NOMO-1 (cell line): ENCODE measurements at regions not wholly inside any gene's neighbourhood (a gene's known extent, or its start where the extent isn't known, plus 50 kb on each side); places are given as distances from the start of the nearest gene placed in this dataset.
"Not testable (repeated sequence)": the region's sequence is repeated elsewhere in the genome, so short reads cannot be mapped to it uniquely, and the experiment has no call there.

Experiments
- DNase-seq, 2 experiments: peaks; one replicate each; lab custom pipeline; 2025; ENCODE audit not compliant: unreplicated experiment in 2 of 2; lab: John Stamatoyannopoulos, UW

DNA sequence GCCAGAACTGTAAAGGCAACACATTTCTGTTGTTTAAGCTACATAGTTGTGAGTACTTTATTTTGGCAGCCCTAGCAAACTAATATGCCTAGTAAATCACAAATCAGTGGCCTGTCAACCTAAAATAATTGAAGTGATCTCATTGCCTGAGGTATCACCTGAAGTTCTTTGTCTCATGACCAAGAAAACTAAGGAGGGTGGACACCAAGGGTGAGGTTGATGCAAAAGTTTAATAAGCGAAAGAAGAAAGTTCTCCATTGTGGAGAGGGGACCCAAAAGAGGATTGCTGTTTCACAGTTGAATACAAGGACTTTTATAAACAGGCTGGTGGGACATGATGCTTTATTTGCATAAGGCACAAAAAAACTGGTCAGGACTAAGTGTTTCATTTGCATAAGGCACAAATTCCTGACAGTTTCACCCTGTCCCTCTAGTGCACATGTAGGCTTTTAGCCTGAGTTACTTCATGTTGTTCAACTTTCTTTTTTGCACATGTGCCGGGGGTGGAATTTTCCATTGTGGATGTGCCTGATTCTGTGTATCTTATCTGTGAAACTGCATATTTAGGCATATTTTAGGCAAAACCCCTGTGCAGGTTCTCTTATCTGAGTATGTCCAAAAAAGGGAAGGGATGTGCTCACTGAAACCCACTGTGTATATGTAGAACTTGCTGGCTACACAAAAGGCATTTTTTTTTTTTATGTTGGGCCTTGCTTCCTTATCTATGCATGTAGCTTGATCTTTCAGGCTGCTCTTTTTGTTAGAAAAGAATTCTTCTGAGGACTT is 108.6 kb upstream of the RAI14 start:
- DNase-seq: no peak

DNA sequence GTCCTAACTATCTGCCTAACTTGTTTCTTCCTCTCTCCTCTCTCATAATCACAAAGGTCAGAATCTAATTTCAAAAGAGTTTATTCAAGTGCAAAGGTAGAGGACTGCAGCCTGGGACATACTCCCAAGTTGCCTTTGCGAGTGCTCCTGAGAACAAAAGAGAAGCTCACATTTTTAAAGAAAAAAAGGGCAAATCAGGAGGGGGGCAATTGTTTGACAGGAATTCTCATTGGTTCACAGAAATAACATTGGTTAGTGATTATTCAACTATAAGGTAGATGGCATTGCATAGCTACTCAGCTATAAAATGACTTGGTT is 108.1 kb upstream of the RAI14 start:
- DNase-seq: no peak

- no peak for DNase-seq
These were observed 105.9 kb upstream of the RAI14 start for GRCh38 chr5:34550247-34550646.

GRCh38 chr5:34550964-34551363 is 105.2 kb upstream of the RAI14 start:
- DNase-seq: no peak

DNA sequence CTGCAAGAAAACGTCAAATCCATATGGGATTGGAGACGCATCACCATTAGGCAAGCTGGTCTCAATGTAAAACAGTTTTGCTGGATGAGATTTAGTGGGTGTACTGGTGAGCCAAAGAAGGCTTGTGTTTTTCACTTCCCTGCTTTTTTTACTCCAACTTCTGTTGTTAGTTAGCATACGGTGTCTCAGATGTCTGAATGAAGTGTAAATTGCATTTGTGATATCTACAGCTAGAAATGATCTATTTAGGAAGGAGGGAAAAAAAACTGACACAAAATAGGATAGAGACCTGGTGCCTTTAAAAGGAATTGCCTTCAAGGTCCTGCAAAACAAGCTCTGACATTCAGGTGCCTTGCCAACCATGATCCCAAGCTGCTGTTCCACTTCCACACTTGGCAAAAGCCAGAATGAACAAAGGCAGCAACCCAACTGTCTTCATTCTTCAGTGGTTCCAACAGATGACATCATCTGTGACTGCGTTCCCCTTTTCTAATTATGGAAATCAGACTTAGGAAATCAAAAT is 104.2 kb upstream of the RAI14 start:
- peak in 1 of 2 experiments; percentile 31 for DNase-seq

GRCh38 chr5:34552686-34553085 is 103.4 kb upstream of the RAI14 start:
- DNase-seq: no peak

- no peak for DNase-seq
These were observed 102.5 kb upstream of the RAI14 start for GRCh38 chr5:34553581-34553980.

DNA sequence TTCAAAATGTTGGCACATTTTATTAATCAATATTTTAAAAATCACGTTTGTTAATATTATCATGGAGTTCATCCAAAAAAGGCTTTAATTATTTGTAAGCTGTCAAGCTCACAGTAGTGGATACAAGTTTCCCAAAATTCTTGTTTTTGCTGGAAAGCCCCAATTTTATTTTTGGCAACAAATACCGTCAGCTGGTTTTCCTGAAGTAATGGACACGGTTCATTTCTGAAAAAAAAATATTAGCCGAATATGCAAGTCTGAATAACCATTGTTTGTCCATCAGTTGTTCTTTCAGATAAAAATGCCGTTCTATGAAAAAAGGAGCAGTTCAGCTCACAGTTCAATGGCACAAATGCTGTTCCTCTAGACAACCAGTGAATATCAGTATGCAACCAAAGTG is 101.5 kb upstream of the RAI14 start:
- no peak for DNase-seq

DNA sequence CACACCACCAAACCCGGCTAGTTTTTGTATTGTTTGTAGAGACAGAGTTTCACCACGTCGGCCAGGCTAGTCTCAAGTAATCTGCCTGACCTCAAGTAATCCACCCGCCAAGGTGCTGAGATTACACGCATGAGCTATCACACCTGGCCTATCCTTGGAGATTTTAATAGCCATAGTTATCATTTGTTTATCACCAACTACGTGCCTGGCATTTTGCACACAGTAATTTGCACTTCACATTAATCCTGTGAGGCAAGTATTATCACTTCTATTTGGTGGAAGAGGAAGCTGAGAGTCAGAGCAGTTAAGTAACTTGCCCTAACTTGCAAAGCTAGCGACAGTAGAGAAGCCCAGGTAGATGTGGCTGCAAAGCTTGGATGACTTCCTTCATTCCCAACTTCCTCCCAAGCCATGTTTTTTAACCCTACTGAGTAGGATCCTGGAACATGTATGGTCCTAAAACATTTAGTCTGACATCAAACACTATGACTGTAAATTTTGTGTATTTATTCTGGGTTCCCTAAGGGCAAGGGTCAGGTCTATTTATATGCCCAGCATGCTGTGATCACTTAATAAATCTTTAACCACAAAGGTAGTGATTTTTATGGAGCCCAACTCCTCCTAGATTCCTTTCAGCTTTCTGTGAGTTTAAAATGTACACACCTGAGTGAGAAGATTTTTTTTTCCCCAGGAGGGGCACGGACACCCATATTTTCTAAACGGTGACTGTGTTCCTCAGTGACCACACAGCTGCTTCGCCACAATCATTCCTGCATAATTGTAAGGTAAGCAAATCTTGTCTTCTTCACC is 100.2 kb upstream of the RAI14 start:
- peak in 1 of 2 experiments; percentile 21 for DNase-seq

- DNase-seq: no peak
These were observed 99.7 kb upstream of the RAI14 start for GRCh38 chr5:34556509-34556782.

DNA sequence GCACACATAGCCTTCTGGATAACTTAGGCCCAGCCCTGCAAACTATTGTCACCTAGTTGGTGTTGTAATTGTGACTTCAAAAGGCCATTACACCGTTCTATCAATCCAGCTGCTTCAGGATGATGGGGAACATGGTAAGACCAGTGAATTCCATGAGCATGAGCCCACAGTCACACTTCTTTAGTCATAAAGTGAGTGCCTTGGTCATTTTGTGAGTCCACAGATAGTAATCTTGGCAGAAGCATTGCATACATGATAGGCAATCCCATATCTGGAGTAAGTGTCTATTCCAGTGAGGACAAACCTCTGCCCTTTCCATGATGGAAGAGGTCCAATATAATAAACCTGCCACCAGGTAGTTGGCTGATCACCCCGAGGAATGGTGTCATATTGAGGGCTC is 94.5 kb upstream of the RAI14 start:
- DNase-seq: not testable (repeated sequence)

- DNase-seq: no peak
These were observed 93.3 kb upstream of the RAI14 start for GRCh38 chr5:34562791-34563190.

DNA sequence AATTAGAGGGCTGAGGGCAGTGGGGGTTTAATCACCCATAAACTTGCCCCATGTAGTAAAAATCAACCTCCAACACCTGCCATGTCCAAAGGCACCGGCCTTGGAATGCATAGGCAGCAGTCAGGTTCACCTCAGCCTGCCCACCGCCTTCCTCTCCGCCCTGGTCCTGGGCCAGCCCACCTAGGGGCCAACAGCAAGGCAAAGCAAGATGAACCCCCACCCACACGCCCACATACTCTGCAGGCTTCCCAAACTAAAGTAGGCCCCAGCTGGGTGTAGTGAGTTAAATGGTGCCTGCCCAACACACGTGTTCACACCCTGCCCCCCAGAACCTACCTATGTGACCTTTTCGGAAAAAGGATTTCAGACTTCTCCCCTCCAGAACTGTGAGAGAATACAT is 92.9 kb upstream of the RAI14 start:
- DNase-seq: no peak

DNA sequence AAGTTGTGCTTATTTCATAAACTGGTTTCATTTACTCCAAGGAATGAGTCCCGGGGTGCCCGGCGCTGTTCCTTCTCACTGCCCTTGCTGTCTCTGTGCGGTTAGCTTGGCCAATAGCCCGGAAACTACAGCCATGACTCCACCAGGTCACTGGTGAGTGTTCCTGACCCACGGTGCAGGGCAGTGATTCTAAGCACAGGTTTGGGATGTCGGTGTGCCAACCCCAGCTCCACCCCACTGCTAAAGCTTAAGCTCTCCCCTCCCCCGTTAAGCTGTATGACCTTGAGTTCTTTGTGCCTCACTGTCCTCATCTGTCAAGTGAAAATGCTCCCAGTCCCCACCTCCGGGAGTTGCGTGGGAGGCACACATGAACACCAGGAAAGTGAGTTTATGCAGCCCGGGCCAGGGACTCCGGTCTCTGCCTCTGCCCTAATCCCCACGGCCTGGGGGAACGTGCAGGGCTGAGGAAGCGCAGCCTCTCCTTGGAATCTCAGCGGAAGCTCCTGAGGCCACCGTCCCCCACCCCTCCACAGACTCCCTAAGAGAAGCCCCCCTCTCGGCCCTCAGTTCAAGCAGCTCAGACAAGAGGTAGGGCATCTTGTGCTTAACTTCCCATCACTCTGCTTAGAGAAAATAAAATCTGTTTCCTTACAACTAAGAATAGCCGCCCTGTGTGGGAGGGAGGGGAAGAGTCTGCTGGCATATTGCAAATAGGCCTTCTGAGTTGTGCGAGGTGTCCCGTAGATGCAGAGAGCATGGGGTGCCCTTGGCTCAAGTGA is 92.0 kb upstream of the RAI14 start:
- no peak for DNase-seq

- no peak for DNase-seq
These were observed 91.4 kb upstream of the RAI14 start for GRCh38 chr5:34564710-34565235.

DNA sequence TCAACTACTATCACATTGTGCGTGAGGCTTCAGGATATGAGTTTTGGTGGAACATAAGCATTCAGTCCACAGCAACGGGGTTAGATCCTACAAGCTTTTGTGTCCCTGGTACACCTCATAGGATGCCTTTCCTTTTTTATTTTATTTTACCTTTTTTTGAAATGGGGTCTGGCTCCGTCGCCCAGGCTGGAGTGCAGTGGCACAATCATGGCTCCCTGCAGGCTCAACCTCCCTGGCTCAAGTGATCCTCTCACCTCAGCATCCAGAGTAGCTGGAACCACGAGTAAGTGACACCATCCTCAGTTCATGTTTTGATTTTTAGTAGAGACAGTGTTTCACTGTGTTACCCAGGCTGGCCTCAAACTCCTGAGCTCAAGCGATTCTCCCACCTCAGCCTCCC is 86.0 kb upstream of the RAI14 start:
- no peak for DNase-seq

GRCh38 chr5:34570721-34571676 is 85.1 kb upstream of the RAI14 start:
- DNase-seq: no peak

- no peak for DNase-seq
These were observed 84.5 kb upstream of the RAI14 start for GRCh38 chr5:34571677-34572041.

GRCh38 chr5:34574936-34575467 is 81.1 kb upstream of the RAI14 start:
- no peak for DNase-seq
